Osteoblast (primary cell): ENCODE measurements at regions not wholly inside any gene's neighbourhood (a gene's known extent, or its start where the extent isn't known, plus 50 kb on each side); places are given as distances from the start of the nearest gene placed in this dataset.

Experiments used
- DNase-seq: peaks from one replicate; pipeline ENCODE4 v3.0.0; 2011; ENCODE audit warnings: low spot score, mixed read lengths; ENCODE audit not compliant: insufficient read length; ENCODE audit errors: missing footprints
- H2AFZ ChIP-seq: 2 replicates; pipeline ENCODE4 v1.6.0; 2011; ENCODE audit warnings: mild to moderate bottlenecking, low read length
- H3K27ac ChIP-seq: 2 replicates; pipeline ENCODE4 v1.5.1; 2011; ENCODE audit warnings: mild to moderate bottlenecking, low read depth, low read length, moderate library complexity
- H3K27me3 ChIP-seq: 2 replicates; pipeline ENCODE4 v1.6.0; 2012; ENCODE audit warnings: mild to moderate bottlenecking, control low read depth, inconsistent platforms, low read length, moderate library complexity; ENCODE audit not compliant: insufficient read depth
- H3K36me3 ChIP-seq: 2 replicates; pipeline ENCODE4 v1.5.1; 2011; ENCODE audit warnings: mild to moderate bottlenecking, low read length, control low read depth, moderate library complexity; ENCODE audit not compliant: insufficient read depth
- H3K4me1 ChIP-seq: 2 replicates; pipeline ENCODE4 v1.5.1; 2011; ENCODE audit warnings: mild to moderate bottlenecking, low read length, control low read depth, moderate library complexity; ENCODE audit not compliant: insufficient read depth
- H3K4me2 ChIP-seq: 2 replicates; pipeline ENCODE4 v1.6.0; 2011; ENCODE audit warnings: mild to moderate bottlenecking, low read length; ENCODE audit not compliant: insufficient read depth
- H3K4me3 ChIP-seq: fragments of 200-600 bp; sonication (generic); 3 replicates; pipeline ENCODE4 v1.5.1; 2012; ENCODE audit warnings: mild to moderate bottlenecking, low read length, inconsistent platforms; ENCODE audit not compliant: insufficient read depth
- H3K79me2 ChIP-seq: 2 replicates; pipeline ENCODE4 v1.6.0; 2012; ENCODE audit warnings: mild to moderate bottlenecking, low read length, control low read depth, inconsistent platforms; ENCODE audit not compliant: insufficient read depth
- H3K9me3 ChIP-seq: 2 replicates; pipeline ENCODE4 v1.5.1; 2011; ENCODE audit warnings: low read depth, low read length, control low read depth
- H4K20me1 ChIP-seq: 2 replicates; pipeline ENCODE4 v1.6.0; 2012; ENCODE audit warnings: mild to moderate bottlenecking, low read length, control low read depth; ENCODE audit not compliant: insufficient read depth
- TF ChIP-seq, protein P1 (sequence below): IDR thresholded peaks from 2 replicates; pipeline ENCODE4 v1.5.1; 2011; ENCODE audit warnings: mild to moderate bottlenecking, low read depth, low read length, moderate library complexity; ENCODE audit errors: extremely low read depth

DNA sequence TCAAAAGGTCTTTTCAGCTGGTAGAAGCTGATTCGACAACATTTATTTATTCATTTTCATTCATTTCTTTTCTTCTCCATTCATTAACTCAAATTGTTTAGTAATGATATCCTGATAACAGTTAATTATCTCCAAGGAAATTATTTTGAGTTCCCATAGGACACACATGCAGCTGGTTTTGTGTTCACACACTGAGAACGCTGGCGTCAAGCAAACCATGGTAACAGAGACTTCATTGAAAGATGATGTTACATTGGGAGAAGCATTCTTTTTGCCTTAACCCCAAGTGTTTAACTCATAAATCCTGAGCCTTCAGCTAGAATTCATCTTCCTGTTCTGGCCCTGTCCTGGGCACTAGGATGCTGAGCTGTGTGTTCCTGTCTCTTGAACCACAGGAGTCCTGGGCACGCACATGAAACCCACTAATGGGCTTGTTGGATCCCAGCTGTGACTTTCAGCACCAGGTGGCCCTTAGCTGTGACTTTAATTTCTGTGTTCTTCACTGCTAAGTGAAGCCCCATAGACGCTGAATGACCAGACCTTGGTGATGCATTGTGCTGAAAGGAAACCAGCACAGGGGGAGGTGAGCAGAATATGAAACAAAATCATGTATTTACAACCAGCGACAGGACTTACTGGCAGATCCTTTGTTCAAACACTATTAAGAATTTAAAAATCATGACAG, 121.5 kb upstream of the PRSS58 start:
- Histone ChIP-seq H3K9me3 (no peaks in the 10 kb centered on the region), H4K20me1 (no peaks in the 10 kb centered on the region), H3K27me3 (no peaks in the 10 kb centered on the region), H3K79me2 (no peaks in the 10 kb centered on the region), H2AFZ (no peak overlapping the region), H3K4me3 (no peak overlapping the region), H3K4me1 (peaks cover 12% of the 10 kb centered on the region), H3K27ac (no peak overlapping the region), H3K4me2 (no peak overlapping the region), H3K36me3 (no peaks in the 10 kb centered on the region)
- TF ChIP-seq, protein P1, sequence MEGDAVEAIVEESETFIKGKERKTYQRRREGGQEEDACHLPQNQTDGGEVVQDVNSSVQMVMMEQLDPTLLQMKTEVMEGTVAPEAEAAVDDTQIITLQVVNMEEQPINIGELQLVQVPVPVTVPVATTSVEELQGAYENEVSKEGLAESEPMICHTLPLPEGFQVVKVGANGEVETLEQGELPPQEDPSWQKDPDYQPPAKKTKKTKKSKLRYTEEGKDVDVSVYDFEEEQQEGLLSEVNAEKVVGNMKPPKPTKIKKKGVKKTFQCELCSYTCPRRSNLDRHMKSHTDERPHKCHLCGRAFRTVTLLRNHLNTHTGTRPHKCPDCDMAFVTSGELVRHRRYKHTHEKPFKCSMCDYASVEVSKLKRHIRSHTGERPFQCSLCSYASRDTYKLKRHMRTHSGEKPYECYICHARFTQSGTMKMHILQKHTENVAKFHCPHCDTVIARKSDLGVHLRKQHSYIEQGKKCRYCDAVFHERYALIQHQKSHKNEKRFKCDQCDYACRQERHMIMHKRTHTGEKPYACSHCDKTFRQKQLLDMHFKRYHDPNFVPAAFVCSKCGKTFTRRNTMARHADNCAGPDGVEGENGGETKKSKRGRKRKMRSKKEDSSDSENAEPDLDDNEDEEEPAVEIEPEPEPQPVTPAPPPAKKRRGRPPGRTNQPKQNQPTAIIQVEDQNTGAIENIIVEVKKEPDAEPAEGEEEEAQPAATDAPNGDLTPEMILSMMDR, result no peak
- DNase-seq, result no peak

DNA sequence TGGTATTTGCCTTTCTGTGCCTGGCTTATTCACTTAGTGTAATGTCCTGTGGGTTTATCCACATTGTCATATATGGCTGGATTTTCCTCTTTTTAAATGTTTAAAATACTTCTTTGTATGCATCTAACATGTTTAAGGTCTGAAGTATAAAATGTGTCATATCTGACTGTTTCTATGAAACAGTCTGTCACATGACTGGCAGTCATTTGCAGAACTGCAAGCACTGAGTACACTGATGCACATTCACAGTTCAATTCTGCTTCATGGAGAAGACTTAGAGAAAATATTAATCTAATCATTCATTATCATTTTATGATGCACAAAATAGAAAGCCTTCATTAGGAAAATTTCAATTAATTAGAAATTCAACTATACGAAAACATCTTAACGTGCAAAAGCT, 119.7 kb upstream of the PRSS58 start:
- Histone ChIP-seq H3K4me1 (peaks cover 19% of the 10 kb centered on the region), H3K27ac (no peak overlapping the region), H3K4me3 (no peak overlapping the region), H3K4me2 (no peak overlapping the region), H3K27me3 (no peaks in the 10 kb centered on the region), H3K9me3 (no peaks in the 10 kb centered on the region), H4K20me1 (no peaks in the 10 kb centered on the region), H3K79me2 (no peaks in the 10 kb centered on the region), H3K36me3 (no peaks in the 10 kb centered on the region), H2AFZ (no peak overlapping the region)
- TF ChIP-seq, protein P1, result no peak
- DNase-seq, result no peak

DNA sequence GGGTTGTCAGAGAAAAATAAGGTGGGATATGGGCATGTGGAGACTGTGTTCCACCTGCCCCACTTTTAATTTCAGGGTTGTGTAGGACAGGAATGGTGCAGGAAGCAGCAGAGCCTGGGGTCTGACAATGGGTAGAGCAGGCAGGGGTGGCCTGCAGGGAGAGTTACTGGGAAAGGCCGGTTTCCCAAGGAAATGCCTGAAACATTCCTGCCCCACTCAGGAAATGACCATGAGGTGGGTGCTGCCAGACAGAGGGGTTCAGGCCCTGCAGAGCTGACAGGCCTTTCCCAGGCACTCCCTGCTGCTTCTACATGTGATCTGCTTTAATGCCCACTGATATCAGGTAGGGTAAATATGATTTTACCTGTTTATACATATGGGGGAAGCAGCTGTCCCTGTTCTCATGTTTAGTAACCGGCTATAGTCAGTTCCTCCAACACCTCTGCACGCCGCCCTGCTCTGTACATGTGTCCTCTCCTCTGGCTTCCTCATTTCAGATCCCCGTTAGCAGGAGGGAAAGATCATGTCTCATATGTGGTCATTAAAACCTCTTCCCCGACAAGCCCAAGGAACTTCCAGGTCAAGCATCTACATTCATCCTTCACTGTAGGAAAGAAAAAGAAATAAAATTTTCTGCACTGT, 118.6 kb upstream of the PRSS58 start:
- Histone ChIP-seq H4K20me1 (no peaks in the 10 kb centered on the region), H3K79me2 (no peaks in the 10 kb centered on the region), H3K27me3 (no peaks in the 10 kb centered on the region), H3K4me3 (no peak overlapping the region), H3K9me3 (no peaks in the 10 kb centered on the region), H3K4me2 (no peak overlapping the region), H3K27ac (no peak overlapping the region), H3K36me3 (no peaks in the 10 kb centered on the region), H3K4me1 (peaks cover 19% of the 10 kb centered on the region), H2AFZ (peak overlapping the region; percentile 32)
- TF ChIP-seq, protein P1, result no peak
- DNase-seq, result no peak

DNA sequence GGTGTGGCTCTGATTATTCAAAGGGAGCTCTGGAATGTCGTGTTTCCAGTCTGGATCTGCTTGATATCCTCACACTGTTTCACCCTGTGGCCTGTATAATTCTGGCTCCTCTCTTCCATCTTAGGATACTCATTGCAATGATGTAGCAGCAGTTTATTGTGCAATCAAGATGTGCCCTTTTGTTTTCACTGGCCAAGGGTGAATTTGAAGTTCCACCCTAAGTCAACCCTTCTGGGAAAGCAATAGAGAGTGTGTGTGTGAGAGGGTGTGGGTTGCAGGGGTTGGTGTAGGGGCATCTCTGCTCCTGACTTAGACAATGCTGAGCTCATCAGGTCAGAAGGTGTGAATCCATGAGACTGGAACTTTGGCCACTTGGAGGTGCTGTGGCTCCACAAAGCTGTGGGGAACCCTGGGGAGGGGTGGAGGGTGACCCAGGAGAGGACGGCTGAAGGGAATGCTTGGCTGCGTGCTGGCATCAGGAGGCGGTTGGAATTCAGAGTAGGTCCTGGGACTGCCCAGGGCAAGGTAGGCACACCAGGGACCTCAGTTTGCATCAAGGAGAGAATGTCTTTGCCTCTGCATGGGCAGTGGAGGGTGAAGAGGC, 118.0 kb upstream of the PRSS58 start:
- Histone ChIP-seq H3K4me1 (peaks cover 19% of the 10 kb centered on the region), H2AFZ (peak overlapping the region; percentile 30), H3K27me3 (no peaks in the 10 kb centered on the region), H3K79me2 (no peaks in the 10 kb centered on the region), H3K27ac (no peak overlapping the region), H3K9me3 (no peaks in the 10 kb centered on the region), H4K20me1 (no peaks in the 10 kb centered on the region), H3K4me3 (no peak overlapping the region), H3K4me2 (no peak overlapping the region), H3K36me3 (no peaks in the 10 kb centered on the region)
- no peak for DNase-seq
- TF ChIP-seq, protein P1, result peak; percentile 45
